Spinal cord (tissue), 9 donors: ENCODE measurements at regions not wholly inside any gene's neighbourhood (a gene's known extent, or its start where the extent isn't known, plus 50 kb on each side); places are given as distances from the start of the nearest gene placed in this dataset.

Experiments used
- DNase-seq, 6 donors: peaks; one replicate each; pipeline versions ENCODE4 v3.0.0 to v3.0.0-alpha.2; 2013 to 2015; ENCODE audit warnings: low spot score in 6 of 6, low read depth in 4 of 6
- H3K27ac ChIP-seq: one replicate; pipeline ENCODE4 v1.5.1; 2013; ENCODE audit warnings: low read depth, low read length, control low read depth
- H3K27me3 ChIP-seq: one replicate; pipeline ENCODE4 v1.6.1; 2013; ENCODE audit warnings: low read length; ENCODE audit not compliant: control insufficient read depth, insufficient read depth
- H3K36me3 ChIP-seq: one replicate; pipeline ENCODE4 v1.6.1; 2013; ENCODE audit warnings: low read length; ENCODE audit not compliant: control insufficient read depth, insufficient read depth
- H3K4me1 ChIP-seq: one replicate; pipeline ENCODE4 v1.6.1; 2013; ENCODE audit warnings: low read length; ENCODE audit not compliant: control insufficient read depth, insufficient read depth
- H3K4me3 ChIP-seq: one replicate; pipeline ENCODE4 v1.5.1; 2013; ENCODE audit warnings: low read depth, low read length, control low read depth
- H3K9me3 ChIP-seq: one replicate; pipeline ENCODE4 v1.6.1; 2013; ENCODE audit warnings: low read length; ENCODE audit not compliant: control insufficient read depth, insufficient read depth
- WGBS: methylation state at CpG from one replicate; pipeline ENCODE4 v1.1.5; 2013; ENCODE audit warnings: missing lambda C conversion rate; ENCODE audit not compliant: insufficient coverage; 5-methylcytosine and 5-hydroxymethylcytosine counted together
- donor health status: healthy.

- no peak overlapping the region for H3K27ac ChIP-seq
- no peaks in the 10 kb centered on the region for H3K27me3 ChIP-seq
- no peaks in the 10 kb centered on the region for H3K9me3 ChIP-seq
- 93% methylated on average over 10 of the region's 11 CpGs for WGBS
- H3K36me3 ChIP-seq: no peaks in the 10 kb centered on the region
- no peak for DNase-seq
- no peaks in the 10 kb centered on the region for H3K4me1 ChIP-seq
- no peak overlapping the region for H3K4me3 ChIP-seq
These were observed 420.5 kb downstream of the TCERG1L start for GRCh38 chr10:130891066-130891465.

GRCh38 chr10:130894471-130894870, 417.1 kb downstream of the TCERG1L start:
- Histone ChIP-seq H3K27me3 (peaks cover 2% of the 10 kb centered on the region), H3K27ac (no peak overlapping the region), H3K36me3 (no peaks in the 10 kb centered on the region), H3K4me3 (no peak overlapping the region), H3K4me1 (no peaks in the 10 kb centered on the region), H3K9me3 (no peaks in the 10 kb centered on the region)
- DNase-seq: no peak
- WGBS: 74% methylated on average over 2 of the region's 7 CpGs

DNA sequence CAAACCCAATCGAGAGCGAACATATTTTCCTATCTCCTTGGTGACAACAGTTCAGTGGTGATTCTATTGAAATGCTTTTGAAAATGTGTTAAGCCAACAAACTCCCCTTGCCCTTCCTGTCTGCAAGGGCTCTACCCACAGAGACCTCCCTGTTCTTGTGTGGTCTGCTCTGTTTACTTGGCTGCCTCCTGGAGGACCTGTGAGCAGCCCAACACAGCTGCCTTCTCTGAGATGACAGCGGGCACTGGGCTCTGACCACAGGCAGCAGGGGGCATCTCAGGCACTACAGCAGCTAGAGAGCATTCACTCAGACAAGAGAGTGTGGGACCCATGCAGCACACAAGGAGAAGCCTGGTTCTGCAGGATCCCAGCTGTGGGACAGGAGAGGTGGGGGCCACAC, 416.4 kb downstream of the TCERG1L start:
- 0% methylated on average over 1 of the region's 3 CpGs for WGBS
- Histone ChIP-seq H3K4me1 (no peaks in the 10 kb centered on the region), H3K9me3 (no peaks in the 10 kb centered on the region), H3K27me3 (peaks cover 2% of the 10 kb centered on the region), H3K36me3 (no peaks in the 10 kb centered on the region), H3K27ac (no peak overlapping the region), H3K4me3 (no peak overlapping the region)
- DNase-seq: no peak

DNA sequence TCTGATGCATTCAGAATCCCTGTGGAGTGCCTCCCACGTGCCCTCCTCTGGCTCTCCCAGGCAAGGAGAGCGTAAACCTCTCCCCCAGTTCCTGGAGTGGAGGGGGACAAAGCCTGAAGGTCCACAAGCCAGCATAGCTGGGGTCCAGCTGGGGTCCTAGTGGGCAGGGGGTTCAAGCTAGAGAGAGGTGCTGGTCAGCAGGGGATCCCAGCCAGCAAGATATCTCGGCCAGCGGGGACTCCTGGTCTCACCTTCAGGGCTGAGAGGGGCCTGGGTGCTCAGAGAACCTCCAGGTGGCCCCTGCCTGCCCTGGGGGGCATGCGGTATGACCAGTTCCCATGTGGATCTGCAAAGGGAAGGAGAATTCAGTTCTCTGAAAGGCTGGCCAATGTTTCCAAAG, 413.7 kb downstream of the TCERG1L start:
- peaks cover 8% of the 10 kb centered on the region for H3K4me1 ChIP-seq
- WGBS: 93% methylated on average over 3 of the region's 5 CpGs
- no peaks in the 10 kb centered on the region for H3K9me3 ChIP-seq
- H3K27me3 ChIP-seq: peaks cover 2% of the 10 kb centered on the region
- H3K27ac ChIP-seq: no peak overlapping the region
- H3K4me3 ChIP-seq: no peak overlapping the region
- H3K36me3 ChIP-seq: no peaks in the 10 kb centered on the region
- no peak for DNase-seq

DNA sequence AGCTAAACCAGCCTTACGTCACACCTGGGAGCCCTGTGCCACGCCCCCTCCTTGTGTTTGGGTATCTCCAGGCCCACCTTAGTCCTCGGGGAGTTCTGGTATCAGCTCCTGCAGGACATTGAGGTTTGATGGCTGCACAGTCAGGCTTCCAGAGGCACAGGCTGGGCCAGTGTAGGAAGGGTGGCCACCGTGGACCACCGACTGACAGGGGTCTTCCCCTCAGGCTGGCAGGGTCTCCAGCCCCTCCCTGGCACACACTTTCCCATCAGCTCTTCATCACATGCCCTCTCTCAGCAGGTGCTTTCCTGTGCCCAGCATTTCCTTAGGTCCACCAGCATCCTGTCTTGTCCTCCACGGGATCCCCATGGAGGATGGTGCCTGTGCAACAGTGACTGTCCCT, 413.1 kb downstream of the TCERG1L start:
- Histone ChIP-seq H3K4me3 (no peak overlapping the region), H3K36me3 (no peaks in the 10 kb centered on the region), H3K9me3 (no peaks in the 10 kb centered on the region), H3K4me1 (peaks cover 8% of the 10 kb centered on the region), H3K27ac (no peak overlapping the region), H3K27me3 (peaks cover 2% of the 10 kb centered on the region)
- 93% methylated on average over 6 of the region's 6 CpGs for WGBS
- DNase-seq: no peak

GRCh38 chr10:130899856-130900255, 411.7 kb downstream of the TCERG1L start:
- H3K9me3 ChIP-seq: no peaks in the 10 kb centered on the region
- no peak overlapping the region for H3K4me3 ChIP-seq
- no peak overlapping the region for H3K27ac ChIP-seq
- no peak for DNase-seq
- no peaks in the 10 kb centered on the region for H3K36me3 ChIP-seq
- peaks cover 2% of the 10 kb centered on the region for H3K27me3 ChIP-seq
- 98% methylated on average over 9 of the region's 12 CpGs for WGBS
- peaks cover 8% of the 10 kb centered on the region for H3K4me1 ChIP-seq

DNA sequence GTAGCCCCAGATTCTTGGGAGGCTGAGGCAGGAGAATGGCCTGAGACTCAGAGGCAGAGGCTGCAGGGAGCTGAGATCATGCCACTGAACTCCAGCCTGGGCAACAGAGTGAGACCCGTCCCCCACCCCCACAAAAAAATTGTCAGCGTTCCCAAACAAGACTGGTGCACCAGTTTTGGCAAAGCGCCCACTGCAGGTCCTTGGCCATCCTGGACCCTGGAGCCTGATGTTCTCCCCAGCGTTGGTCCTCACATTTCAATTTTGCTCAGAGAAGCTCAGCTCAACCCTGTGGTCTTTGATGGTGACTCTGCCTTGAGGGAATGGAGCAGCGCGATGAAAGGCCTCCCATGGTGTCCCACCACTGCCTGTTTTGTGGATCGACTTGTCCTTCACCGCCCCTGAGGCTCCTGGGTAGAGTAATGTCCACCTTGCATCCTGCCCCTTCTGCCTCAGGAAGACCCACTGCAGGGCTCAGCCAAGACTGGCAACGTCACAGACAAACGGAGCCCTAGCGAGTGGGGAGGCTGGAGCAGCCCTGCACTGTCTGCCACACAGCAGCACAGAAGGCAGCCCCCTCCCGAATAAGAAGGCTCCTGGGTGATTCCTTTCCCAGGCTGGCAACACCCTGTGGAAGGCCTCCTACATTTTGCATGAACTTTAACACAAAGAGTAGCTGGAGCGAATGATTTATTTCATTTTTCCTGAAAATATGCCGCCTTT, 410.9 kb downstream of the TCERG1L start:
- Histone ChIP-seq H3K4me3 (no peak overlapping the region), H3K27ac (no peak overlapping the region), H3K36me3 (no peaks in the 10 kb centered on the region), H3K27me3 (peaks cover 2% of the 10 kb centered on the region), H3K9me3 (no peaks in the 10 kb centered on the region), H3K4me1 (peaks cover 8% of the 10 kb centered on the region)
- WGBS: 87% methylated on average over 12 of the region's 14 CpGs
- no peak for DNase-seq

- peaks cover 2% of the 10 kb centered on the region for H3K27me3 ChIP-seq
- no peak overlapping the region for H3K4me3 ChIP-seq
- WGBS: 66% methylated on average over 10 of the region's 15 CpGs
- H3K36me3 ChIP-seq: no peaks in the 10 kb centered on the region
- no peaks in the 10 kb centered on the region for H3K9me3 ChIP-seq
- peaks cover 8% of the 10 kb centered on the region for H3K4me1 ChIP-seq
- no peak for DNase-seq
- H3K27ac ChIP-seq: no peak overlapping the region
These were observed 410.0 kb downstream of the TCERG1L start for GRCh38 chr10:130901311-130902165.

DNA sequence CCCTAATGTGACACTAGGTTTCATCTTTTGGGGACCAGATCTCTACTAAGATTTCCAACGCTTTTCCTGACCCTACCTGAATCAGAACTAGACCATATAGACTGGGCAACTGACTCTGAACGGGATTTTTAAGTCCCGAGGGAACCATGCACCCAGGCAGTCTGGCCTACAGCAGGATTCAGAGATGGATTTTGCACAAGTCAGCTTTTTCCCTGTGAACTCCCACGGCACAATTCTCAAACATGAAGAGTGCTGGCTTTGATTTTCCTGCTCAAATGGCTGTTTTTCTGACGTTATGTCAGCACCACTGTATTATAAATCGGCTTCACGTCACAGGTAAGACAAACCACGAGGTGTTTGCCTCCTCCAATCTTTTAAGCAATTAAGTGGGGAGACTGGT, 409.1 kb downstream of the TCERG1L start:
- DNase-seq: peak in 1 of 6 donors; percentile 37
- Histone ChIP-seq H3K36me3 (no peaks in the 10 kb centered on the region), H3K4me3 (no peak overlapping the region), H3K27ac (no peak overlapping the region), H3K4me1 (peaks cover 8% of the 10 kb centered on the region), H3K9me3 (no peaks in the 10 kb centered on the region), H3K27me3 (peaks cover 2% of the 10 kb centered on the region)
- WGBS: 79% methylated on average over 5 of the region's 8 CpGs

GRCh38 chr10:130902929-130903328, 408.6 kb downstream of the TCERG1L start:
- no peaks in the 10 kb centered on the region for H3K9me3 ChIP-seq
- WGBS: 90% methylated on average over 2 of the region's 2 CpGs
- H3K27me3 ChIP-seq: peaks cover 2% of the 10 kb centered on the region

More at GRCh38 chr10:130902929-130903328, 408.6 kb downstream of the TCERG1L start:
- no peak for DNase-seq
- H3K27ac ChIP-seq: no peak overlapping the region
- H3K4me1 ChIP-seq: peaks cover 8% of the 10 kb centered on the region
- no peak overlapping the region for H3K4me3 ChIP-seq
- H3K36me3 ChIP-seq: no peaks in the 10 kb centered on the region
